ENCODE measurements at regions not wholly inside any gene's neighbourhood (a gene's known extent, or its start where the extent isn't known, plus 50 kb on each side); places are given as distances from the start of the nearest gene placed in this dataset.
"Not testable (repeated sequence)": the region's sequence is repeated elsewhere in the genome, so short reads cannot be mapped to it uniquely, and the experiment has no call there.

DNA sequence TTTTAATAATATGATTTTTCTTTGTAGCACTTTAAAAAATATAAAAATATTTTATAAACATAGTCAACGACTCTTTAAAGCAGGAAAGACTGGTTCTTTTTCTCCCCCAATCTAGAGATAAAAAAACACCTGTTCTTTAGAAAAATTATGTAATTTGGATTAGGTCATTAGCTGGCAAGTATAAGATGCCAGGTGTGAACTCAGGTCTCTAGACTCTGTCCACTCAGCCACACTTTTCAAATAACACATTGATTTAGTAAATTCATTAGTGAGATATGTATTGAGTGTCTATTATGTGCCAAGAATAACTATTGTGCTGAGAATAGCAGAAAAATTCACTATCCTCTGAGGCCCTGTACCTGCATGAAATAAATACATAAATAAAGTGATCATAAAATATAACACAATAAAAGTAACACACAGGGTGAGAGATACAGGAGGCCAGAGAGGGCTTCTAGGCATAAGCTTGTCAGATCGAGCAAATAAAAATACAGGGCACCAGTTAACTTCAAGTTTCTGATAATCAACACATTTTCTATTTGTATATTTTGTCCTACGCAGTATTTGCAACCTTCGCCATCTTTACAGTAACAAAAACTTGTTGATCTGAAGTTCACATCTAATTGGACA, 867.1 kb upstream of the GBE1 start:
- in situ Hi-C loops (cut with HindIII; ENCODE audit: low sequenced_read_pairs), result no loop called here

DNA sequence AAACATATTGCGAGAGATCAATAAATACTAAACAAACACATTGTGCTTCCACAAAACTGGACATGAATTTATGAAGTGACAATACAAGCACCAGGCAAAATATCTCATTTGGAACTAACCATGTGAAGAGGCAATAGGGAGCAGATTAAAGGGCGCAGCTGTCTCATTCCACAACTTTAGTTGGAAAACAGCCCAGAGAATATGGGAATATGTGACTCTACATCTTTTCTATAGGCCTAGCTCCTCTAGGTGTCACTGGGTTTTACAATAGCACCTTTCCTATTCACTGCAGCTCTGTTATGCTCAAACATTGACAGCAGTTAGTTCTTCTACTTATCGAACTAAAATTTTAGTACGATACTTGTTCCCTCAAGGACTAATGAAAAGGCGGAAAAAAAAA, 866.3 kb upstream of the GBE1 start:
- in situ Hi-C loops (cut with HindIII; ENCODE audit: low sequenced_read_pairs), result no loop called here

DNA sequence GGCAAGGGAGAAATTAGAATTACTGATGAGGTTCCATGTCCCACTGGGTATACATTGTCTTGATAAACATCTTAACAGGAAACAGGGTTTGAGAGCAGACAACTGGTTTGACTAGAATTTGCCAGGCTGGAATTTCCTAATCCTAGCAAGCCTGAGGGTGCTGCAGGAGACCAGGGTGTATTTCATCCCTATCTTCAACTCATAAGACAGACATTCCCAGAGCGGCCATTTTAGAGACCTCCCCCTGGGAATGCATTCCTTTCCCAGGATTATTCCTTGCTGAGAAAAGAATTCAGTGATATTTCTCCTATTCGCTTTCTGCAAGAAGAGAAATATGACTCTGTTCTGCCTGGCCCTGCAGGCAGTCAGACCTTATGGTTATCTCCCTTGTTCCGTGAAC, 859.3 kb upstream of the GBE1 start:
- in situ Hi-C loops (cut with HindIII; ENCODE audit: low sequenced_read_pairs), result not testable (repeated sequence)

DNA sequence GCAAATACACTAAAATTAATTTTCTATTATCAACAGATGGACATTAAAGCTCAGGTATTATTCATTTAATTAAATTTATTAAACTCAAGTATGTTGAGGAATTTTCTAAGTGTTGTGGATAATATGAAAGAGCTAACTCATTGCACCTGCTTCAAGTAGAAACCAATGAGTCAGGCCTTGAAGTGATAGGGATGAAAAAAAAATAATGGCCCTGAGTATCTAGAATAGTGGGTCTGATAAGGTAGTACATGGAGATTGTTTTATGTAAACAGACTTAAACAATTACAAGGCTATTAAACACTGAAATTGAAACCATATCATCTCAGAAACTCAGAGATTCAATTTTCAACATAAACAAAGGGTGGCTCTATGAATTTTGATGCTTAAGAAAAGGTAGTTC, 857.1 kb upstream of the GBE1 start:
- in situ Hi-C loops (cut with HindIII; ENCODE audit: low sequenced_read_pairs), result no loop called here

DNA sequence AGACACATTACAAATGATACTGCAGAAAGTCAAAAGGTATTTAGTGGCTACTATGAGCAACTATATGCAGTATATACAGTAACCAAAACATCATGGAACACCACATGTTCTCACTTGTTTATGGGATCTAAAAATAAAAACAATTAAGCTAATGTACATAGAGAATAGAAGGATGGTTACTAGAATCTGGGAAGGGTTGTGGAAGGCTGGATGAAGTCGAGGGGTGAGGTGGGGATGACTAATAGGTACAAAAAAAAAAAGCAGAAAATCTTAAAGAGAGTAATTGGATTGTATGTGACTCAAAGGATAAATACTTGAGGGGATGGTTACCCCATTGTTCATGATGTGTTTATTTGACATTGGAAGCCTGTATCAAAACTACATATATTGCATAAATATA, 848.8 kb upstream of the GBE1 start:
- in situ Hi-C loops (cut with HindIII; ENCODE audit: low sequenced_read_pairs), result no loop called here

DNA sequence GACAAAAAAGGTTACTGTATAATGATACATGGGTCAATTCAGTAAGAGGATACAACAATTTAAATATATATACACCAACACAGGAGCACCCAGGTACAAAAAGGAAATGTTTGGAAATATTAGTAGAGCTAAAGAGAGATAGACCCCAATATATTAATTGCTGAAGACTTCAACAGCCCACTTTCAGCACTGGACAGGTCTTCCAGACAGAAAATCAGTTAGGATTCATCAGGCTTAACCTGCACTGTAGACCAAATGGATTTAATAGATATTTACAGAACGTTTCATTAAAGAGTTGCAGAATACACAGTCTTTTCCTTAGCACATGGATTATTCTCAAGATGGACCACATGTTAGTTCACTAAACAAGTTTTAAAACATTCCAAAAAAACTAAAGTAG, 845.9 kb upstream of the GBE1 start:
- in situ Hi-C loops (cut with HindIII; ENCODE audit: low sequenced_read_pairs), result no loop called here

DNA sequence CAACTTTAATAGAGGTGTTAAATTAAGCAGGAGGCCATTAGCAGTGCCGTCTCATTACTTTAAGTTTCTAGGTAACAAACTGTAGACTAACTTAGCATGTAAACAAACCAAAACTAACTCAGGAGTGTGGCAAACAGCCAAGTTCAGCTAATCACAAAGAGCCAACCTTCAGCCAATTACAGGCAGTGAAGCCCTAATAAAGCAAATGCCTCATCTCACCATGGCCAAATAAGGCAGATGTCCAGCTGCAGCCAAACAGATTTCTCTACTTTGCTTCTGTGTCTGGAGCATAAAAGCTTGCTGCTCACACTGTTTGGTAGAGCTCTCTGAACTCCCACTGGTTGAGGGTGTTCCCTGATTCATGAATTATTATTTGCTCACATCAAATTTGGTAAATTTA, 835.4 kb upstream of the GBE1 start:
- in situ Hi-C loops (cut with HindIII; ENCODE audit: low sequenced_read_pairs), result no loop called here

DNA sequence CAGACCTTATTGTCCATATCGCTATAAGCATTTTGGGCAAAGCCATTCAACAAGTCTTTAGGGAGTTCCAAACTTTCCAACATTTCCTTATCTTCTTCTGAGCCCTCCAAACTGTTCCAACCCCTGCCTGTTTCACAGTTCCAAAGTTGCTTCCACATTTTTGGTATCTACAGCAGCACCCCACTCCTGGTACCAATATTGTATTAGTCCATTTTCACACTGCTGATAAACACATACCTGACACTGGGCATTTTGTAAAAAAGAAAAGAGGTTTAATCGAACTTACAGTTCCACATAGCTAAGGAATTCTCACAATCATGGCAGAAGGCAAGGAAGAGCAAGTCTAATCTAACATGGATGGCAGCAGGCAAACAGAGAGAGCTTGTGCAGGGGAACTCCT, 834.1 kb upstream of the GBE1 start:
- in situ Hi-C loops (cut with HindIII; ENCODE audit: low sequenced_read_pairs), result no loop called here

DNA sequence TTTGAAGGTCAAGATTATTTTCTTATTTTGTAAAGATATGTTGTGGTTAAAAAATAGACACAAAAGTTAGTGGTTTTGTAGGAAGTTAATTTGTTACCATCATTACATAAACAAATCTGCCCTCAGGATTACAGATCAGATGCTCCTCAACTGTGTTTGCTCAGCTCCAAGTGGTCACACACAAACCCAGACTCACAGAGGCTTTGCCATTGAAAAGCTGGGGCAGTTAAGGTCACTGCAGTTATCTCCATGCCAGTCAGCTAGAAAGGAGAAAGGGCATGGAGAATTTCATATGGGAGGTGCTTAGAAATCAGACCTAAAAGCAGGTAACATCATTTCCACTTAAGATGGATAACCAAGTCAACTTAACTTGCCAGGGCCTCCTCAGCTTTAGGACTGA, 825.7 kb upstream of the GBE1 start:
- in situ Hi-C loops (cut with HindIII; ENCODE audit: low sequenced_read_pairs), result no loop called here

DNA sequence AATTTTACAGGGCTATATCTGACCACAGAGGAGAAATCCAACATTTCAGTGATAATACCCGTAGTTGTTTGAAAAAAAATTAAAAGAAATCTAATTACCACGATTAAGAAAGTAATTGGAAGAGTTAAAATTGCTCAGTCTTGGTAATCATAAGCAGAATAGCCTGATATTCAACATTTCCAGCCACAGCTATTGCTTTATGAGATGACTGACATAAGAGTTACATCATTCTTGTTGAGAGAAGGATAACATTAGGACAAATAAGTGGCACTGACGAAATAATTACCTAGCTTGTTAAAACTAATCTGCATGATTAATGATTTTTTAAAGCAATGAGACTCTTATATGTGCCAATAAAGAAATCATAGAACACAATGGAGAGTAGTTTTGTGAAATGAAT, 825.0 kb upstream of the GBE1 start:
- in situ Hi-C loops (cut with HindIII; ENCODE audit: low sequenced_read_pairs), result no loop called here

DNA sequence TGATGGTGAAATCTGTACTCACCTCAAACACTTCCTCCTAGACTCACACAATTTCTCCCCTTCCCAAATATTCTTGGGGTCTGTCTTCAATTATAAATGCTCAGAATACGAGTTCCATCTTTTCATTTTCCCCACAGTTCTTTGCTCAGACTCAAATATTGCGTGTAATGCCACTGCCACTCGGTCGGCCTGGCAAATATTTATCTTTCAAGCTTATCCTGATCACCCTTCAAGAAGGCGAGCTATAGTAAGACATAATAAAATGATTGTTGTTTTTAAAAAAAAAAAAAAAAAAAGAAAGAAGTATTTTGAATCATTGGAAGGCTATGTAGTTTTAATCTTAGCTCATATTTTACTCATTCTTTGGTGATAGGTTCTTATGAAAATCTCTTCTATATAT, 824.6 kb upstream of the GBE1 start:
- in situ Hi-C loops (cut with HindIII; ENCODE audit: low sequenced_read_pairs), result not testable (repeated sequence)

DNA sequence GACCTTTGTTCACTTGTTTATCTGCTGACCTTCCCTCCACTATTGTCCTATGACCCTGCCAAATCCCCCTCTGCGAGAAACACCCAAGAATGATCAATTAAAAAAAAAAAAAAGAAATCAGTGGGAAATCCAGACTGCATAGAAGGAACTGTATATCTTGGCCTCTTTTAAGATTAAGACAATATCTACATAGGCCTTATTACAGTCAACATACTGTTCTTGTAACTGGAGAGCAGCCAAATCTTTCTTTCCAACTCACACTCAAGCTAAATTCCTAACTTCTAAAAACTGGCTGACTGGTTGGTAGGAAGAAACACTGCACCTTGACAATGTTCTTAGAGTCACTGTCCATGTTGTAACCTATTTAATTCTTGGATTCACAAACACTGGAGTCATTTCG, 824.1 kb upstream of the GBE1 start:
- in situ Hi-C loops (cut with HindIII; ENCODE audit: low sequenced_read_pairs), result not testable (repeated sequence)

DNA sequence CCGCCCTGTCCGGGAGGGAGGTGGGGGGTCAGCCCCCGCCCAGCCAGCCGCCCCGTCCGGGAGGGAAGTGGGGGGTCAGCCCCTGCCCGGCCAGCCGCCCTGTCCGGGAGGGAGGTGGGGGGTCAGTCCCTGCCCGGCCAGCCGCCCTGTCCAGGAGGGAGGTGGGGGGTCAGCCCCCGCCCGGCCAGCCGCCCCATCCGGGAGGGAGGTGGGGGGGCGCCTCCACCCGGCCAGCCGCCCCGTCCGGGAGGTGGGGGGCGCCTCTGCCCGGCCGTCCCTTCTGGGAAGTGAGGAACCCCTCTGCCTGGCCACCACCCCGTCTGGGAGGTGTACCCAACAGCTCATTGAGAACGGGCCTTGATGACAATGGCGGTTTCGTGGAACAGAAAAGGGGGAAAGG, 823.4 kb upstream of the GBE1 start:
- in situ Hi-C loops (cut with HindIII; ENCODE audit: low sequenced_read_pairs), result not testable (repeated sequence)

DNA sequence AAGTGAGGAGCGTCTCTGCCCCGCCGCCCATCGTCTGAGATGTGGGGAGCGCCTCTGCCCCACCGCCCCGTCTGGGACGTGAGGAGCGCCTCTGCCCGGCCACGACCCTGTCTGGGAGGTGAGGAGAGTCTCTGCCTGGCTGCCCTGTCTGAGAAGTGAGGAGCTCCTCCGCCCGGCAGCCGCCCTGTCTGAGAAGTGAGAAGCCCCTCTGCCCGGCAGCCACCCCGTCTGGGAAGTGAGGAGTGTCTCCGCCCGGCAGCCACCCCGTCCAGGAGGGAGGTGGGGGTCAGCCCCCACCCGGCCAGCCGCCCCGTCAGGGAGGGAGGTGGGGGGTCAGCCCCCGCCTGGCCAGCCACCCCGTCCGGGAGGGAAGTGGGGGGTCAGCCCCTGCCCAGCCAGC, 823.0 kb upstream of the GBE1 start:
- in situ Hi-C loops (cut with HindIII; ENCODE audit: low sequenced_read_pairs), result not testable (repeated sequence)

DNA sequence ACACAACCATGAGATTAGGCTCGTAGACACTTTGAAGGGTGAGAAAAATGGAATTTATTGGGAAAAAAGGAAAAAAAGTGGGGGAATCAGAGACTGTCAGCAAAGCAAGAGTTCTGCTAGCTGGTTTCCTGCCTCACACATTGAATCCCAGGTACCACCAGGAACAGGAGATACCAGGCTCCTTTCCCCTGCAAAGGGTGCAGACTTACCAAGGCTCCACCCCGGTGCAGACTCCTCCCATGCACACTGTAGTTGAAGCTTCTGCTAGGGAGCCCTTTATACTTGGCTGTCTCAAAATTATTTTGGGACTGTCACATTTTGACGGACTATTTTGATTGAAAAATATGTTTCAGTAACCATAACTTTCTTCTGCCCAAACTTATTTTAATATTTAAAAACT, 819.9 kb upstream of the GBE1 start:
- in situ Hi-C loops (cut with HindIII; ENCODE audit: low sequenced_read_pairs), result no loop called here

DNA sequence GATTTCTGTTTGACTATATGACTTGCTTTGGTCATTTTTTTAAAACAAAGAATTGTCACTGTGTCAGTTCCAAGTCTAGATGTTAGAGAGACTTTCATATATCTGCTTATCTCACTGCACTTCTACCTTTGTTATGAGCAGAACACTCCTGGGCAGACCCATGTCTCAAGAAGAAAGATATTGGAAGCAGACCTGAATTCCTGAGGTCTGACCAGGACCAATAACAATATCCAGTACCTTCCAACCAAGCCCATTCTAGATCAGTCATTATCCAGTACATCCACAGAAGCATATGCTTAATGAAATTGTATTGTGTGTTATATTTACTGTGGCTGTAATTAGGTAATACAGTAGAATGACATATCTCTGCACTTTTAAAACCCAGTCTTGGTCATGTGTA, 811.3 kb upstream of the GBE1 start:
- in situ Hi-C loops (cut with HindIII; ENCODE audit: low sequenced_read_pairs), result no loop called here

DNA sequence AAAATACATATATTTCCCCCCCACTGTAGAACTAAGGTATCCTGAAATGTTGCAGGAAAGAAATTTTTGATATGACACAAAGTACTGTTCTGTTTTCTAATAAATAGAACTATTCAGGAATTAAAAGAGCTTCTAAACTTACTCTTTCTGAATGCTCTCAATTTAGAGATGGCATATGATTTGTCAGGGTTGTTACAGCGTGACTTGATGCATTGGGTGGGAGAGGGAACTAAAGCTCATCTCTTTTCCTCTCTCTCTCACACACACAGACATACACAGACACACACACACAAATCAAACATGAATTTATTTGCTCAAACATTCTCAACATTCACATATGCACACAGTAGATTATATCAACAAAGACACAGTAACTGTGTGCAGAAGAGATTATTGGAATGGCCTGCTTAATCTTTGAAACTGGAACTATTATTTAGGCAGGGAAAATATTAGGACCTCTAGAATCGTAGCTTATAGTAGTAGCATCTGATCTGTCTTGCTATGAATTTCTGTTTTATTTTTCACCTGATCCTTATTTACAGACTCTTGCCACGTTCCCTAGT, 807.4 kb upstream of the GBE1 start:
- in situ Hi-C loops (cut with HindIII; ENCODE audit: low sequenced_read_pairs), result no loop called here

DNA sequence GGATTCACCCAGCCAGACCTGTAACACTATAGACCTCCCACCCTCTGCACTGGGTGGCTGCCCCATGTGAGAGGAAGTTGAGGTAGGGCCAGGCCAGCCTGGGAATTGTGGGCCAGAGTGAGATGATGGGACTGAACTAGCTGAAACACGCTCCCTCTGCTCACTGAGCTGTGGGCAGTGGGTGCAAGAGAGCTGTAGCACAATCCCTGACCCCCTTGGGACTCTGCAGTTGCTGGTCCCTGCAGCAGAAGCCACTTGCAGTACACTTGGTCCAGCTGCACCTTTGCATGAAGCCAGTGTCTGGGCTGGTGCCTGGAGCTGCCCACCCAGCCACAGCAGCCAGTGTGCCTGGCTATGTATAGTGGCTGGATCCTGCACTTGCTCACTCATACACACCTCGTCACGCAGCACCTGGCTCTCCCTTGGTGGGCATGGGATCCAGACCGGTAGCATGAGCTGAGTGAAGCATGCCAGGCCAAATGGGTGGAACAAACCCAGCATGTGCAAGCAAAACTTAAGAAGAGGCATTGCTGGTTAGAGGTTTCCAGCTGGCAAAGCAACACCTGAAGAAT, 805.7 kb upstream of the GBE1 start:
- in situ Hi-C loops (cut with HindIII; ENCODE audit: low sequenced_read_pairs), result no loop called here

DNA sequence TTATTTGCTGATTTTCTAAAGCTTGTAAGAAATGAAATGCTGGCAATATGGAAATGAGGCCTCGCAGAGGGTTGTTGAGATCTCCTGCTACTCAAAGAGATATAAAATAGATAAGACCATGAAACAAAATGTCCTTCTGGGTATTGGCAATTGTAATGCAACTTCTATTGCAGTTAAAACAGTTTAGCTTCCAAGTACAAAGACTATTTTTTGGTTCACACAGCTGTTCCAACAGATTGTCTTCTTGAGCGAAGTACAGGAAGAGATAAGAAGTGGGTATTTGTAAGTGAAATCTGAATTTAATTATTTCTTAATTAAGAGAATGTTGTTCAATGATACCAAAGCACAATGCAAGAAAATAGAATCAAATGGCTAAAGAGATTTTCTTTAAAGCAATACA, 801.5 kb upstream of the GBE1 start:
- in situ Hi-C loops (cut with HindIII; ENCODE audit: low sequenced_read_pairs), result no loop called here

DNA sequence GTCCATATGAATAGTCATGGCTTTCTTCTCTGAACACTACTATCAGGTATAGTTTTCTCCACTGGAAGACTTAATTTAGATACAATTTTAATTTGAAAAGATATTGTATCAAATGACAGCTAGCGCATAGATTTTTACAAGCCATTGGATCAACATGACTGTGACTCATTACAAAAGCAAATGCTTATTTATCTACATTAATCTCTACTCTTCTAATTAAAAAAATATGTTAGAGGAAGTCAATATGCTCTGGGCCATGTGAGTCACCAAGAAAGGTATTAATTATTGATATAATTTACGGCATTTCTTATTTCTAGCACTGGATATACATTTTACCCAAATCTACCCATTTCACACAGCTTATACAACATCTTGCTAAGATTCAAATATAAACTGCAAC, 800.3 kb upstream of the GBE1 start:
- in situ Hi-C loops (cut with HindIII; ENCODE audit: low sequenced_read_pairs), result no loop called here

DNA sequence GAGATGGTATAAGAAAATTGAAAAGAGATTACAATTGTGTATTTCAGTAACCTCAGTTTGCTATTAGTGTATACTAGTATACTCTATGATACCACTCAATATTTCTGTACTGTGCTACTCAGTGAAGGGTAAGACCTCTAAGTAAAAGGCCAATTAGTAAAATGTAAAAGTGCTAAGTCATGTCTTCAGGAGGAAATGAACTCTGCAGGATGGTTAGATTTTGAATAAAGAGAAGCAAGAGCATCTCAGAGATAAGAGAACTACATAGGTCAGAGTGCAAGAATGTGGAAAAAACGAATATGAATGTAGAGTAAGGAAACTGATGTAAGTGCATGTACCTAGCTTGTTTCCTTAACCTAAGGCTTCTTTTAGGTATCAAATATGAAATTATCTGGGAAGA, 796.6 kb upstream of the GBE1 start:
- in situ Hi-C loops (cut with HindIII; ENCODE audit: low sequenced_read_pairs), result no loop called here

DNA sequence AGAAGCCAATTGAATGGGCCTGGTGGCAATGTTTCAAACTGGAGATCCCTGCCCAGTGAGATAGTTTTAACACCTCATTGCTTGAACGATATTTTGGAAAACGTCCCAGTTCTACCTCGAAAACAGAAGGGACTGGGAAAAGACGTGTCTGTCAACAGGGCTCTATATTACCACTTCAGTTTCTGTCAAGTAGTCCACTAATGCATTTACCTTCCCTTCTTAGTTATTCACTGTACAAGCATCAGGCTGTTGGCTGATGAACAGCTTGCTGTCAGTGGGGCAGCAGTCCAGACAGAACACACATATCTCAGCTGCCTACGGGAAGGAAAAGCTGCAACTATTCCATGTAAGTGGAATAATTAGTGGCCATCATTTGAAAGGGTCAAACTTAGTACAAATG, 794.7 kb upstream of the GBE1 start:
- in situ Hi-C loops (cut with HindIII; ENCODE audit: low sequenced_read_pairs), result no loop called here

DNA sequence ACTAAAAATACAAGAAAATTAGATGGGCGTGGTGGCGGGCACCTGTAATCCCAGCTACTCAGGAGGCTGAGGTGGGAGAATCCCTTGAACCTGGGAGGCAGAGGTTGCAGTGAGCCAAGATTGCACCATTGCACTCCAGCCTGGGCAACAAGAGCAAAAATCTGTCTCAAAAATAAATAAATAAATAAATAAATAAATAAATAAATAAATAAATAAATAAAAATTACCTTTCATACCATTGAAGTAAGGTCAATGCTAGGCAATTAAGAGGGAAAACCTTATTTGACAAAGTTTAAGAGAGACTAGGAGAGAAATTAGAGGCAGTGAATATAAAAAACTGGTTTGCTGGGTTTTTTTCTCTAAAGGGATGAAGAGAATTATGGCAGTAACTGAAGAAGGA, 781.1 kb upstream of the GBE1 start:
- in situ Hi-C loops (cut with HindIII; ENCODE audit: low sequenced_read_pairs), result not testable (repeated sequence)
